ENCODE measurements at regions not wholly inside any gene's neighbourhood (a gene's known extent, or its start where the extent isn't known, plus 50 kb on each side); places are given as distances from the start of the nearest gene placed in this dataset.

DNA sequence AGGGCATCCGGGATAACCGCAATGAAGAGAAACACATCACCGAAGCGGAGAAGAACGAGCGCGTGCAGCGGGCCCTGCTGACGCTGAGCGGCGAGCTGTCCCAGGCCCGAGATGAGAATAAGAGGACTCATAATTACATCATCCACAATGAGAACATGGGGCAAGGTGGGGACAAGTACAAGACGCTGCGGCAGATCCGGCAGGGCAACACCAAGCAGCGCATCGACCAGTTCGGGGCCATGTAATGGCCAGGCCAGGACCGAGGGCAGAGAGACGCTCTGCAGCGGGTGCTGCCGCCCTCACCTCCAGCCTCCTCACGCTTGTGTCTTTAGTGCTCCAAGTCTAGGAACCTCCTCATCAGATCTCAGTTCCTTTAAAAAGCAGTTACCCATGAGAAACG is 863.7 kb upstream of the ALCAM start:
- TF ChIP-seq CTCF (IDR thresholded peaks at IDR 0.05) (no peak), POLR2A (IDR thresholded peaks at IDR 0.05) (no peak)
